ENCODE measurements at regions not wholly inside any gene's neighbourhood (a gene's known extent, or its start where the extent isn't known, plus 50 kb on each side); places are given as distances from the start of the nearest gene placed in this dataset.
"Not testable (repeated sequence)": the region's sequence is repeated elsewhere in the genome, so short reads cannot be mapped to it uniquely, and the experiment has no call there.

DNA sequence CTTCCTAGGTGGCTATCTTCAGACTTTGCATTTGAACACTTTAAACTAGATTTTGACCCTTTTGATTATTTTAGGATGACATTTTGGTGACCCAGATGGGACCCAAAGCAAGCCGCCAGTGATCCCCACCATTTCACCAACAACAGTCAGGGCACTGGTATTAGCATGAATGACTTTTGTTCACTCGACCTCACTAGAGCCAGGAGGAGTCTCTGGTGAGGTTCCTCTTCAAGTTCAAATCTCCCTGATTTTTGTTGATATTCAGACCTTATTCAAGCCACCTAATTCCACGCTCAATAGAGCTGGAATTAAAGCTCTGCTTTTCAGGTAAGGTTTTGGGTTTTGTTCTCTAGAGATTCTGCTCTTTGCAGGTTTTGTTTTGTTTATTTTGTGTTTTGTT is 202.3 kb downstream of the MREG start:
- no peak for DNase-seq
- ATAC-seq, result no peak
- intact Hi-C loops (cut with DNase I), result no loop called here

DNA sequence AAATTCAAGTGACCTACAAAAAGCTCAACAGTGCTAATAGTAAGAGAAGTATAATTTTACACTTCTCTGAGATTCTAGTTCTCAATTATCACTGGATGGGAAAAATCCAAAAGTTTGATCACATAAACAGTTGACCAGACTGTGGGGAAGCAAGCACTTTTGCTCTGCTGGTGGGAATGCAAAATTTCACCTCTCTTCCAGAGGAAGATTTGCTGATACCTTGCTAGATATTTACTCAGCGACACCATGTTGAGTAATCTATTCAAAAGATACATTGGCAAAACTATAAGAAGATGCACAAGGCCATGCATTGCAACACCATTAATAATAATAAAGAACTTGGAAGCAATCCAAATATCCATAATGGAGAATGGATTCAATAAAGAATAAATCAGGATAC is 204.4 kb downstream of the MREG start:
- intact Hi-C loops (cut with DNase I), result no loop called here

GRCh38 chr2:215808194-215808593 is 205.2 kb downstream of the MREG start:
- ATAC-seq, result no peak

More for the DNA sequence above, 204.4 kb downstream of the MREG start:
- no peak for DNase-seq
- no peak for ATAC-seq

DNA sequence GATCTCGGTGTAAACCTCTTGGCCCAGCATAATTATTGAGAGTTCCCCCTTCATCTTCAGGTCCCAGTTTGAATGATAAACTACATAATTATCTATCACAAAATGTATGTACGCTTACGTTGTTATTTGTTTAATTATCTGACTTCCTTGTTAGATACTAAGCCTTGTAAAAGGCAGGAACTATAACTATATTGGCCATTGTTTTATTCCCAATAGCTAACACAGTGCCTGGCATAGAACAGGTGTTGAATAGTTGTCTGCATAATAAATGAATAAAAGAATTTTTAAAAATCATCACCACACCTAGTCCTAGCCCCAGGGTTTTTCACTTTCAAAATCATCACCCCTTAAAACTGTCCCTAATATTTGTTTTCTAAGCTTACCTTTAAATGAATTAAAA is 207.9 kb downstream of the MREG start:
- no peak for DNase-seq
- no peak for ATAC-seq
- intact Hi-C loops (cut with DNase I), result no loop called here

More at GRCh38 chr2:215808194-215808593, 205.2 kb downstream of the MREG start:
- no peak for DNase-seq
- intact Hi-C loops (cut with DNase I), result no loop called here

- intact Hi-C loops (cut with DNase I), result no loop called here
- ATAC-seq (no peak), DNase-seq (no peak)
Measured at GRCh38 chr2:215803150-215803549, 210.2 kb downstream of the MREG start.

GRCh38 chr2:215799194-215799593 is 214.2 kb downstream of the MREG start:
- intact Hi-C loops (cut with DNase I), result no loop called here
- DNase-seq (no peak), ATAC-seq (no peak)

- no peak for ATAC-seq
- intact Hi-C loops (cut with DNase I), result no loop called here
- no peak for DNase-seq
Measured at GRCh38 chr2:215797676-215798075, 215.7 kb downstream of the MREG start.

DNA sequence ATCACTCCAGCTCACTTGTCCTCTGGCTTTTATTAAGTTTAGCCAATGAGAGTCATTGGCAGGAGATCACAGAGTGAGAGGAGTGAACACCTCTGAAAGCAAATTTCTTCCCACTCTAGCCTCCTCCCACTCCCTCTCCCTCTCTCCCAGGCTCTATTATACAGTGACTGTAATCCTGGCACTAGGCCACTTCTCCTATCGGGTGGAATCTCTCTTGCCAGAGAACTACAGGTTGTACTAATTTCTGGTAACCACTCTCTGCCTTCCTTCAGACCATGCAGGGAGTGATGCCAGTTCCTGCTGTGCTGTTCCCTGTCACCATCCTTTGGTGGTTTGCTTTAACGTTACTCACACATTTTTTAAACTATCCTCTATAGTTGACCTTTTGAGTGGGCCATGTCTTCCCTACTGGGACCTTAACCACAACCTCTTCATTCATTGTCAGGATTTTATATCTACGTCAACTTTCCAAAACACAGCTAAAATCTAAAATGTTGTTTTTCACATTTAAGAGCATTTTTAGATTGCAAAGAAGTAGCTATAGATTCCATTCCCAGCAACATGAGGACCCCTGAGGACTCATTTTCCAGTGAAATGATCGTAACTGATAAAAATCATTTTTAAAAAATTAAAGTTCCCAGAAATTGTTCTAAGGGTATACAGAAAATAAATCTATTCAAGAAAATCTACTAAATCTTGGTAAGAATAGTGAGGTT is 217.1 kb downstream of the MREG start:
- DNase-seq, result no peak
- ATAC-seq, result peak in 1 of 2 donors; percentile 33
- intact Hi-C loops (cut with DNase I), result no loop called here

GRCh38 chr2:215794829-215795546 is 218.4 kb downstream of the MREG start:
- intact Hi-C loops (cut with DNase I), result no loop called here
- DNase-seq (no peak), ATAC-seq (no peak)

DNA sequence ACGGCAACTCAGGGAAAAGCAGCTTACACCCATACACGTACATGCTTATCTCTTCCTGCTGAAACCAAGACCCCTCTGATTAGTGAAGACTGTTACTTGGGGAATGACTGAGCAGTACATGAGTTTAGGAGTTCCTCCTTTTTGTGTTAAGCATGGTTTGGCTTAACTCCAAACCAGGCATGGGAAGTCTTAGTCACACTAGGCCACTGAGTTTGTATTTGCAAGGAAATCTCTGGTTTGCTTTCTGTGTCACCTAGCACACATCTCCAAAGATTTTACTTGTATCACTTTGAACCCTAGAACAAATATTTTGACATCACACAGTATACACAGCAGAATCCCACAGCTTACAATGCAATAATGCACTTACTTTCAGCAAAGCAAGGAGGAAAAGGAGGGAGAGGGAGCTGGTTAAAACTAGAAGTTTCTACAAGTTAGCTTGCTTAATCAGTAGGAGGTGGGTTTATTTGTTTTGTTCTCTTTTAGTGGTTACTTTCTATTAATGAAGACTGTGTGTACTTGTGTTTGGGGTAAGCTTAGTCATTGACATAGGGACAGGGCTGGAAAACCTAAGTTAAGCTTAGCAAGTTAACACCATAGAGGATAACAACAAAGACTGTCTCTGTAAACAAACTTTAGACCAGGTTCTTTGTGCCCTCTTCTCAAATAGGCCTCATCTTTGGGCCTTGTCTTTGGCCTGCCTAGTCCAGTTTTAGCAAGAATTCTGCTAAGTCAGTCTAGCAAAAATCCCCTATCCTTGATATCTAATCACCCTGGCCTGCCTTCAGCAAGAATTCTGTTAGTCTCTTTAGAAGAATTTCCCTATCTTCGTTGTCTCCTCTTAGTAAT is 219.4 kb downstream of the MREG start:
- ATAC-seq (peak; percentile 74 to 86), DNase-seq (no peak)
- intact Hi-C loops (cut with DNase I), result no loop called here

DNA sequence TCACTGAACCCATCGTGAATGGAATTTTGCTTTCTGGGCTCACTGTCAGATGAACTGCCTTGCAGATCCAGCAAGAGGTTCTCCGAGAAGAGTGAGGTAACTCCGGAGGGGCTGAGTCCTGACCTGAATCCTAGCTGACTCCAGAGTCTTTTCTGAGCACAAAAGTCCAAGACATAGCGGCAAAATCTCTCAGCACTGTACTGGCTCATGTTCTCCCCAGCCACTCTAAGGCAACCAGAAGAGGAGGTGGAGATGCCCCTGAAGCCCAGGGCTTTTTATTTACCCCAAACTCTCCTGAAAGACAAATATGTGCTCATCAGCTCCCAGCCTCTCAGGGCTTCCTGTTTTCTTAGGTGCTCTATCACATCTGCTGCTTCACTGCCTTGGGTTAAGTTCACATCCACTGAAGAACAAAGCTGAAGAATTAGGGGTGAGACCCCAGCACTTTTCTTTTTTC is 221.8 kb downstream of the MREG start:
- intact Hi-C loops (cut with DNase I), result no loop called here
- ATAC-seq (no peak), DNase-seq (no peak)

GRCh38 chr2:215790523-215791421 is 222.6 kb downstream of the MREG start:
- DNase-seq (no peak), ATAC-seq (no peak)
- intact Hi-C loops (cut with DNase I), result no loop called here

- no peak for DNase-seq
- ATAC-seq, result no peak
- intact Hi-C loops (cut with DNase I), result no loop called here
Measured at GRCh38 chr2:215787565-215788178, 225.7 kb downstream of the MREG start.

DNA sequence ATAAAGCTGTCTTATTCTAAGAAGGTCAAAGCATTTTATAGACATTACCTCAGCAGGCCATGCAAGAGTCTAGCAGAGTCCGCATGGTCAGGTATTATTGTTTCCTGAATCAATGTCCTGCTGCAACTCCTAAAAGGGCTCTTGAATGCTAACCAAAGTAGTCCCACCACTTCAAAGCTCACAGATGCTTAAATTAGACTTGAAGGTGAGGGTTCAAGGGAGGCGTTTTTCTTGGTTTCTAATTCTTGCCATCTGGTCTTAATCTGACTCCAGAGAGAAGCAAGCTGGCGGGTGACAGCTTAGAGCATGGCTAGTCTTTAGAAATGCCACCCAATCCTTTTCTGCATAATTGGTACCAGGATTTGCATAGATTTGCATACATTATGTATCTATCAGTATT is 226.3 kb downstream of the MREG start:
- DNase-seq, result no peak
- ATAC-seq, result no peak
- intact Hi-C loops (cut with DNase I), result no loop called here

- DNase-seq (no peak), ATAC-seq (peak; percentile 78)
Measured at GRCh38 chr2:215784371-215784783, 229.0 kb downstream of the MREG start.

GRCh38 chr2:215783640-215784039 is 229.7 kb downstream of the MREG start:
- ATAC-seq; intact Hi-C loops (cut with DNase I); DNase-seq: not testable (repeated sequence)

More at GRCh38 chr2:215784371-215784783, 229.0 kb downstream of the MREG start:
- intact Hi-C loops (cut with DNase I), result no loop called here

DNA sequence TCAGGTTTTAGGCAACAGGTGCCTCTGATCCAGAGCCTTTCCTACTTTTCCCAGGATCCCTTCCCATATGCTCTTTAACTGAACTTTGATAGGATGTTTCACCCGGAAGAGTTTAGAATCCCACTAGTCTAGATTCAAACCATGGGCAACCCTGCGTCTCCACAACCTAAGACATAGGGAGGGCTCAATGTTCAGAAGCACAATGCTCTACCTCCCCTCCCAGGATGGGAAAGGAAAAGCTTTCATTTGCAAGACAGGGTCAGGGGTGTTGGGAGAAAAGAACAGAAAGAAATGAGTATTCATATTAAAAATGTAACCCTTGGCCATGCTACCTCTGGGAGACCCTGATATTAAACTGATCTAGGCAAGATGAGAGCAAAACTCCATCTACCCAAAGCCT is 230.4 kb downstream of the MREG start:
- DNase-seq (no peak), ATAC-seq (no peak)
- intact Hi-C loops (cut with DNase I), result no loop called here

- ATAC-seq (no peak), DNase-seq (no peak)
- intact Hi-C loops (cut with DNase I), result no loop called here
Measured at GRCh38 chr2:215782295-215782694, 231.1 kb downstream of the MREG start.
